HG03095 (cell line): ENCODE measurements at regions not wholly inside any gene's neighbourhood (a gene's known extent, or its start where the extent isn't known, plus 50 kb on each side); places are given as distances from the start of the nearest gene placed in this dataset.
"Not testable (repeated sequence)": the region's sequence is repeated elsewhere in the genome, so short reads cannot be mapped to it uniquely, and the experiment has no call there.

Experiments
- ATAC-seq: cut with Tn5 transposase; IDR thresholded peaks from one replicate; pipeline ENCODE4 v1.9.1; 2021; ENCODE audit warnings: moderate library complexity; ENCODE audit not compliant: unreplicated experiment

DNA sequence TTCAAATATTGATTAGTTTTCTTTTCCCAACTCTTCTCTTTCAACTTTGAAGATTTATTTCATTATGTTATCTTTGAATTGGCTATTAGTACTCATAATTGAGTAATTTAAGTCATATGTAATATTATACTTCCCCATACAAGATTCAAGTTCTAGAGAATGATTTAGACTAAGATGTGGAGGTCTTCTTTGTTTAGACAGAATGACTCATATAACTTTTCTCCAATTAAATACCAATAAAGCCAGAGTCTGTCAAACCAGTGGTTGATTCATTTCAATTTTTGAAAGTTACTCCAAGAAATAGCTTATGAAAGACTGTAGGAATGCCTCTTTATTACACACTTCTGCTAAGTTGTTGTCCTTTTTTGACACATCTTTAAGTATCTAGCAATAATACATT lies 115.8 kb upstream of the SLC35F3 start:
- no peak for ATAC-seq

DNA sequence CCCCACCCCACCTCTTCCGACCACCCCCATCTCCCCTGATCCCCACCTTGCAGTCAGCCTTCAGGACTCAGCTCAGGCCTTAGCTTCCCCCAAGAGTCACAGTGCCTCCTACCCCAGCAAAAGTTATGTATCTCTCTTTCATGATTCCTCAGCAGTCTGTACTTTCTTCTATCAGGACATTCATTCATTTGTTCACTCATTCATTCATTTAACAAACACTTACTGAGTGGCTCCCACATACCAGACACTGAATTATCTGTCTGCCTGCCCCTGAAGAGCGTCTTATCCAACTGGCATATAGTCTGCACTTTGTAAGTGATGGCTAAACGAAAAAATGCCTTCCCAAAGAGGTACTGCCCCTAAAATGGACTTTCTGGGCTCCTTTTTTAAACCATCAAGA lies 114.4 kb upstream of the SLC35F3 start:
- no peak for ATAC-seq

DNA sequence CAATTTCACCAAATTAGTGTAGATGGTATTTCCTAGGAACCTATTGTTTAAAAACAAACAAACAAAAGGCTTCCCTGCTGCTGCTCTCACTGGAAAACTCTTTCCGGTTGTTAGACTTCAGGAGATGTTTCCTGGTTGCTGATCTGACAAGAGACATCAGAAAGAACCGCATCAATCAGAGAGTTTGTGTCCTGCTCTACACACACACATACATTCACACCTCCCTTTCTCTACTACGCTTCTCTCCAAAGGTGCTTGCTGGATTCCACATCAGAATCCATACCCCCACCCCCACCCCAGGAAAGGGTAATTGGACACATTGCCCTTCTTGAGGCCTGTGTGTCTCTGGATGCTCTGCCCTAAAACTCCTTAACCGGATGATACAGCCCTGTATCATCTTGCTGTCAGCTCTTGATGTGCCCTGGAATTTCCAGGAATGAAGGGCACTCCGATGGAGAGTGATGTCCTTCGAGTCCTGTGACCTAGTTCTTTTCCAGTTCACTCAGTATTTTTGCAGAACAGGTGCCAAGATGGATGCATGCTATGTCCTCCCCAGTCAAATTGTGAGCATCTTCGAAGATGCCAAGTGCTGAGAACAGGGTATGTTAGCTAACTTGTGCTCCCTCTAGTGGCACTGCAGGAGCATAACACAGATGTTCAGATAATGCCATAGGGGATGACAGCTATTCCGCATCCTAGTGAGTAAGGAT lies 113.7 kb upstream of the SLC35F3 start:
- ATAC-seq, result peak; percentile 84

DNA sequence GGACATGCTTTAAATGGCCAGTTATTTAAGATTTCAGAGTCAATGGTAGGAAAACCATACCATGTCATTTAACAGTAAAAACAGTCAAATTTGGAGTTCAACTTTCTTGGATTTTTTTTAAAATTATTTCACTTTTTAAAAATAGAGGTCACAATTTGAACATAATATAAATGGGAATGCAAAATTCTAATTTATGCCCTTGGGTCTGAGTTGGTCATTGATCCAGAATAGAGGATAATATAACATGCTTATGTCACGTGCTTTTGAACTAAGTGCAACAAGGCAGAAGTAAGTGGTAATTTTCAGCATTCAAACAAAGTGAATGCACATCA lies 113.1 kb upstream of the SLC35F3 start:
- no peak for ATAC-seq

DNA sequence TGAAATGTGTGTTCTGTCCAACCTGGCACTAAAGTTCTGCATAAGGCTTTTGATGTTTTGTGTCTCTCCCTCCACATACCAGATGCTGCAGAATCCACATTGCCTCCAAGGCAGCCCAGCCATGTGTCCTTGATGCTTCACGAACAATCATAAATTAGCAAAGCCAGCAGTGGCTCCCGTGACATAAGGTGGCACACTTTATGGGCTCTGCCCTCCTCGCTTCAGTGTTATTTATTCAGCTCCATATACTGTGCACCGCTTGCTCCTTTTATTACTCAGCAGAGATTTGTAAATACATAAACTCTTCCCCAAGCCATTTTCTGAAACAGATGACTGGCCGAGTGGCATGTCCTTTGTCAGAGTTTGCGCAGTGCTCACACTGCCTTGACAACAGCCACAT lies 112.8 kb upstream of the SLC35F3 start:
- no peak for ATAC-seq

DNA sequence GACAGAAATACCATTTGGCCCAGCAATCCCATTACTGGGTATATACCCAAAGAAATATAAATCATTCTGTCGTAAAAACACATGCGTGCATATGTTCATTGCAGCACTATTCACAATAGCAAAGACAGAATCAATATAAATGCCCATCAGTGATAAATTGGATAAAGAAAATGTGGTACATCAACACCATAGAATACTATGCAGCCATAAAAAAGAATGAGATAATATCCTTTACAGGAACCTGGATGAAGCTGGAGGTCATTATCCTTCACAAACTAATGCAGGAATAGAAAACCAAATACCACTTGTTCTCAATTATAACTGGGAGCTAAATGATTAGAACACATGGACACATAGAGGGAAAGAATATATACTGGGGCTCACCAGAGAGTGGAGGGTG lies 109.6 kb upstream of the SLC35F3 start:
- no peak for ATAC-seq

DNA sequence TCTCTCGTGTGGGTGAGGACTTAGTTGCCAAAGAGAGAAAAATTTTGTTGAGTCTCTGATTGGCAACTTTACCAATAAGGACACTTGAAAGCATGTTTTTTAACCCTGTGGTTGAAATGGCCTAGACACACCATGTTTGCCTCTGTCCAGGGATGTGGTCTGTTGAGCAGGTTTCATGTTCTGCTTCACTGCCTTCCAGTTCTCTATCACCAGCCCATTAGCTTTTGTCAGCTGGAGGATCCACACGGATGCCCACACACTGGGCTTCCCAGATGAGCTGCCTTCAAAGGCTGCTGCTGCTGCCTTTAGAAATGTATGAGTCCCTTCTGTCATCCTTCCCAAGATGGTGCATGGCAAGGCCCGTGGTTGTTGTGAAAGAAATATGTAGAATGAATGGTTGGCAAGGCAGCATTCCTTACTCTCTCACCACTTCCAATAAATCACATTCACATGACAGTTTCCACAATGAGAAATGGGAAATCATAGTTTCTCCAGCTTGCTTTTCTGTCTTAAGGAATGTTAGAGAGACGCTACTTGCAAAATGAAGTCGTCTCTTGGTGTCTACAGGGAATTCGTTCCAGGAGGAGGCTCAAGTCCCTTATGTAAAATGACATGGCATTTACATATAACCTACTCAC lies 108.2 kb upstream of the SLC35F3 start:
- no peak for ATAC-seq

DNA sequence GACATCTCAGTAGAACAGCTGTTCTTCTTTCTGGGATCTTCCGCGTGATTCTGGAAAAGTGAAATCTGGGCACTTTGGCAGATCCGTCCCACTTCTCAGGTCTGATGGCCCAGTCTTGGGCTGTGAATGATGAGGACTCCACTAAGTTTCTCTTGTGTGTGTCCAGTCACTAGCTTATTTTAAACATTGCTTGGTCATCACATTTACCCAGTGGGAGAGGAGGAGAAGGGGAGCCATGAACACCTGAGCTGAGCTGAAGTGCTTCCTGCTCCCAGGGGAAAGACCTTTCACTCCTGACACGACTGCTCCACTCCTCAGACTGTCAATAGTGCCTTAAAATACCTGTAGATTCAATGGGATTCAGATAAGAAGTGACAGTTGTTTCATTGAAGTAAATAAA lies 101.9 kb upstream of the SLC35F3 start:
- ATAC-seq, result no peak

DNA sequence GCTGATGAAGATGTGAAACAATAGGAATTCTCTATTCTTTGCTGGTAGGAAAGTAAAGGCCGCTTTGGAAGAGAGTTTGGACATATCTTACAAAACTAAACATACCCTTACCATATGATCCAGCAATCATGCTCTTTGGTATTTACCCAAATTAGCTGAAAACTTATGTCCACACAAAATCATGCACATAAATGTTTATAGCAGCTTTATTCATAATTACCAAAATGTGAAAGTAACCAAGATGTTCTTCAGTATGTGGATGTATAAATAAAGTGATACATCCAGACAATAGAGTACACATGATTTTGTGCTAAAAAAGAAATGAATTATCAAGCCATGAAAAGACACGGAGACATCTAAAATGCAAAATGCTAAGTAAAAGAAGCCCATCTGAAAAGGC lies 98.7 kb upstream of the SLC35F3 start:
- no peak for ATAC-seq

DNA sequence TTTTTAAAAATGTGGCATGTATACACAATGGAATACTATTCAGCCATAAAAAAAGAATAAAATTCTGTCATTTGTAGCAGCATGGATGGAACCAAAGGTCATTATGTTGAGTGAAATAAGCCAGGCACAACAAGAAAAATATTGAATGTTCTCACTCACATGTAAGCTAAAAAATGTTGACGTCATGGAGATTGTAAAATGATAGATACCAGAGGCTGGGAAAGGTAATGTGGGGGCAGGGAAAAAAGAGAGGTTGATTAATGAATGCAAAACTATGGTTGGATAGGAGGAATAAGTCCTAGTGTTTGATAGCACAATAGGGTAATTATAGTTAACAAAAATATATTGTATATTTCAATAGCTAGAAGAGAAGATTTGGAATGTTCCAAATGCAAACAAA lies 89.1 kb upstream of the SLC35F3 start:
- ATAC-seq, result no peak

DNA sequence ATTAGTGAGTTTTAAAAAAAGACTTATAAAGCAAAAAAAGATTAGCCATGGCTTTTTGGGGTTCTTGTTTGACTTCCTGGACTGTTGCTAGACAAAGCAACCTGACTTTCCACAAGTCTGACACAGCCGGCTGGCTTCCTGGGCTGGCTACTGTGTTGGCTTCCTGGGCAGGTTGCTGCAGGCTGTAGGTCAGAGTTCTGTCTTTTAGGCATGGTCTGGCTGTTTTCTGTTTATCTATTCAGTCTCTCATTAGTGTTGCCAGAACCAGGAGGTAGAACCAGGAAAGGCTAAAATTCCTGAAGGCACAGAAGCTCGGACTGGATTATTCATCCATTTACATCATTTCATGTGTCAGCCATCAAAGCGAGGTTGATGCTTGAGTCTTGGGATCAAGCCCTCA lies 88.6 kb upstream of the SLC35F3 start:
- ATAC-seq, result no peak

DNA sequence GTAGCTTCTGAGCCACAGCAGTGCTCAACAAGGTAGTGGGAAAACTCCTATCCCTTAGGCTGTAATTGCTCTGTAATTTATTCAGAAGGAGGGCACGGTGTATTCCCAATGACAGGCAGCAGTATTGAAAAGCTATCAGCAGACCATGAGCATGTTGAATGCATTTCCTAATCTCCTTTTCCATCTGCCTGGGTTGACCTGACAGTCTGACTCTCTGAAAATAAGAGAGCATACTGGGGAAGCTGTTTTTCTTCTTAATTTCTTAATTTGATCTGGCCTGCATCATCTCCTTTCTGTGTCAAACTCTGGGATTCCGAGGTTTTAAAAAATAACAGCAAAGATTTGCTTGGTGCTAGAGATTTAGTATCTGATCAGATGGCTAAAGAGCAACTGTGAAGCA lies 88.1 kb upstream of the SLC35F3 start:
- ATAC-seq, result no peak

DNA sequence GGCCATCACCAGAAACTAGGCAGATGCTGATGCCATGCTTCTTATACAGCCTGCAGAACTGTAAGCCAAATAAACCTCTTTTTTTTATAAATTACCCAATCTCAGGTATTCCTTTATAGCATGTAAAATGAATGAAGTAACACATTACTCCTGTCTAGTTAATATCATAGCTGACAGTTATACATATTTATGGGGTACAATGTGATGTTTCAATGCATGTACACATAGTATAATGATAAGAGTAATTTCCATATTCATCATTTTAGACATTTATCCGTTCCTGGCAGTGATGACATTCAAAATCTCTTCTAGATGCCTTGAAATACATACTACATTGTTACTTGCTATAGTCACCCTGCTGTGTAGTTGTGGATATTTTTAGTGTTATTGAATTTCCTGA lies 85.4 kb upstream of the SLC35F3 start:
- no peak for ATAC-seq

DNA sequence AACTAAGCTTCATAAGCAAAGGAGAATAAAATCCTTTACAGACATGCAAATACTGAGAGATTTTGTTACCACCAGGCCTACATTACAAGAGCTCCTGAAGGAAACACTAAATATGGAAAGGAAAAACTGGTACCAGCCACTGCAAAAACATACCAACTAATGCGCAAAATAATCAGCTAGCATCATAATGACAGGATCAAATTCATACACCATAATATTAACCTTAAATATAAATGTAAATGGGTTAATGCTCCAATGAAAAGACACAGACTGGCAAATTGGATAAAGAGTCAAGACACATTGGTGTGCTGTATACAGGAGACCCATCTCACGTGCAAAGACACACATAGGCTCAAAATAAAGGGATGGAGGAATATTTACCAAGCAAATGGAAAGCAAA lies 80.3 kb upstream of the SLC35F3 start:
- ATAC-seq, result not testable (repeated sequence)

DNA sequence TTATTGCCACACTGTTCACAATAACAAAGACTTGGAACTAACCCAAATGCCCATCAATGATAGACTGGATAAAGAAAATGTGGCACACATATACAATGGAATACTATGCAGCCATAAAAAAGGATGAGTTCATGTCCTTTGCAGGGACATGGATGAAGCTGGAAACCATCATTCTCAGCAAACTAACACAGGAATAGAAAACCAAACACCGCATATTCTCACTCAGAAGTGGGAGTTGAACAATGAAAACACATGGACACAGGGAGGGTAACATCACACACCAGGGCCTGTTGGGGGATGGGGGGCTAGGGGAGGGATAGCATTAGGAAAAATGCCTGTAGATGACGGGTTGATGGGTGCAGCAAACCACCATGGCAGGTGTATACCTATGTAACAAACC lies 76.5 kb upstream of the SLC35F3 start:
- not testable (repeated sequence) for ATAC-seq

DNA sequence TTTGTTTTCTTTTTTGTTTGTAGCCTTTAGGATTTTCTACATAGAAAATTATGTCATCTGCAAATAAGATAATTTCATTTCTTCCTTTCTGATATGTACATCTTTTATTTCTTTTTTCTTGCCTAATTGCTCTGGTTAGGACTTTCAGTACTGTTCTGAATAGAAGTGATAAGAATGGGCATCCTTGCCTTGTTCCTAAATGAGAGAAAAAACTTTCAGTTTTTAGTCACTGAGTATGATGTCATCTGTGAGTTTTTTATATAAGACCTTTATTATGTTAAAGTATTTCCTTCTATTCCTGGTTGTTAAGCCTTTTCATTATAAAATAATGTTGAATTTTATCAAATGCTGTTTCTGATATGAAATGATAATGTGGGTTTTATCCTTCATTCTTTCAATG lies 76.0 kb upstream of the SLC35F3 start:
- no peak for ATAC-seq

DNA sequence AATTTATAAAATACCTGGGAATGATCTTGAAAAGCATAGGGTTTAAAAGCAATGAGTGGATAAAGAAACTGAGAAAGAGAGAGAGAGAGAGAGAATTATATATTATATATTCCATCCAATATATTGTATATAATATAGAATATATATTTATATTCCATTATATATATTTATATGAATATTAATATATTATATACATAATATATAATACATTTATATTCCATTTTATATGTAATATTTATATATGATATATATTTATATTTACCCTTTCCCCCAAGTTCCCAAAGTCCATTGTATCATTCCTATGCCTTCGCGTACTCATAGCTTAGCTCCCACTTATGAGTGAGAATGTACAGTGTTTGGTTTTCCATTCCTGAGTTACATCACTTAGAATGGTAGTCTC lies 69.9 kb upstream of the SLC35F3 start:
- ATAC-seq, result no peak

DNA sequence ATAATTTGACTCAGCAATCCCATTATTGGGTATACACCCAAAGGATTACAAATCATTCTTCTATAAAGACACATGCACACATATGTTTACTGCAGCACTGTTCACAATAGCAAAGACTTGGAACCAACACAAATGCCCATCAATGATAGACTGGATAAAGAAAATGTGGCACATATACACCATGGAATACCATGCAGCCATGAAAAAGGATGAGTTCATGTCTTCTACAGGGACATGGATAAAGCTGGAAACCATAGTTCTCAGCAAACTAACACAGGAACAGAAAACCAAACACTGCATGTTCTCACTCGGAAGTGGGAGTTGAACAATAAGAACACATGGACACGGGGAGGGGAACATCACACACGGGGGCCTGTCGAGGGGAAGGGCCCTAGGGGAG lies 66.3 kb upstream of the SLC35F3 start:
- not testable (repeated sequence) for ATAC-seq

DNA sequence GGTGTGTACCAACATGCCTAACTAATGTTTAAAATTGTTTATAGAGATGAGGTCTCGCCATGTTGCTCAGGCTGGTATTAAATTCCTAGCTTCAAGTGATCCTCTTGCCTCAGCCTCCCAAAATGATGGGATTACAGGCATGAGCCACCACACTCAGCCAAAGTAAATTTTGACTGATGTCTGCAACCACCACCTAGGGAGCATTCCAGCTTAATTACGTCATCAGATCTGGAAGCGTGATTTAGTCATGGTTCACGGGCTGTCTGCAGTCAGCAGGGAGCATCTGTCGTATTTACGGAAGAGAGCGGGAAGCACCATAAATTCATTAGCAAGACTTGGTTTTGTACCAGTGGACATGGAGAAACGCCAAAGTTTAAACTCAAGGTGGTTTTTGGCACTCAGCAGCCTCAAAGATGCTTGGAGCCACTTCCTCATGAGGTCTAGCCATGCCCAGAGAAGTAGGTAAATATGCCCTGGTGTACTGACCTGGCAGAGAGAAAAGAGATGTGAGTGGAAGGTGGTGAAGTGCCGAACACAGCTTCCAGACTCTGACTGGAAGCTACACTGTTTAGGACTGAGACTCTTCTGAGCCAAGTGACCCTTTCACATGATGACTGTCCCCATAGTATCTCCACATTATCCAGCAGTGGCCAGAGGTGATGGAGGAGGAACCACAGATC lies 60.8 kb upstream of the SLC35F3 start:
- ATAC-seq, result no peak

DNA sequence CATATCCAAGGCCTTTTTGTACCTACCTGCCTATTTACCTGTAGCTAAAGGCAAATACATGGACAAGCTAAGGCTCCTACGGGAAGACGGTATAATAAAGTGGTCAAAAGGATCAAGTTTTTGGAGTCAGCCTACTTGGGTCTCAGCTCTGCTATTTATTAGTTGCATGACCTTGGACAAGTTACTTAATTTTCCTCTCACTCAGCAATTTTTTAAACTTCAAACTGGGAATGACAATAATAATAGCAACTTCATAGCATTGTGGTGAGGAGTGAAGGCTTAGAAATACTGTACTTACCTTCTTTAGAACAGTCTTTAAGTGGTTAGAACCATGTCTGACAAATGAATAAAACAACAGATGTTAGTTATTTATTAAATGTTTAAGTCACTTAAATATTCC lies 60.2 kb upstream of the SLC35F3 start:
- ATAC-seq, result no peak

DNA sequence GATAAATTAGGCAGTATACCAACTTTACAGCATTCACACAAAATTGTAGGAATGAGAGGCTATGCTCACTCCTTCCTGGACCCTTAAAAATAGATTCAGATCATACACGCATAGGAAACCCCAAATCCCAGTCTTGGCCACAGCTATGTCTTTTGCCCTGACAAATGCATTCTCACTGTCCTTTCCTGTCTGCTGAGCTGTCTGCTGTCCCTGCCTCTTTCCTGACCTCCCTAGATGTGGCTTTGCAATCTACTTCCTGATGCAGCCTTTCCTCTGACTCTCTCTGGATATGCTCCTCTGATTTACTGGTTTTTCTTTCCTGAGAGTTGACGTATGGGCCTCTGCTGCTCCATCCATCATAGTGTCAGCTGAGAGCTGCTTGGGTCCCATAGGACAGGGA lies 59.8 kb upstream of the SLC35F3 start:
- no peak for ATAC-seq
